ENCODE measurements at regions not wholly inside any gene's neighbourhood (a gene's known extent, or its start where the extent isn't known, plus 50 kb on each side); places are given as distances from the start of the nearest gene placed in this dataset.

GRCh38 chr3:70840106-70840870 lies 527.9 kb upstream of the MDFIC2 start:
- no peak for DNase-seq

- no peak for DNase-seq
These were observed 521.0 kb upstream of the MDFIC2 start for GRCh38 chr3:70833239-70833960.

DNA sequence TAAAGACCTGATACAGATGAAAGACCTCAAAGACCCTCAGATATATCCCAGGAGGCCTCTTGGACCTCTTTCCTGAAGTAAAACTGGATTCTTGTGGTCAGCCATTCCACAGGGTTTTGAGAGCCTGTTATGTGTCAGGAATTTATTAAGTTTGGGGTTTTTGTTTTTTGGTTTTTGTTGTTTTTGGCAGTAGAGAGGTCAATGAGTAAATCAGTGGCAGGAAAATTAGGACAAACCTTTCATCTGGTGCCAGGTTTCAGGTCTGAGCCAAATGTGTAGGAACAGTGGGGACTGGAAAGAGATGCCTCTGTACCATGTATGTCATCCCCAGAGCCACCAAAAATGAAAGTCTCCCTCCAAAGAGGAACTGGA lies 520.4 kb upstream of the MDFIC2 start:
- DNase-seq = no peak

DNA sequence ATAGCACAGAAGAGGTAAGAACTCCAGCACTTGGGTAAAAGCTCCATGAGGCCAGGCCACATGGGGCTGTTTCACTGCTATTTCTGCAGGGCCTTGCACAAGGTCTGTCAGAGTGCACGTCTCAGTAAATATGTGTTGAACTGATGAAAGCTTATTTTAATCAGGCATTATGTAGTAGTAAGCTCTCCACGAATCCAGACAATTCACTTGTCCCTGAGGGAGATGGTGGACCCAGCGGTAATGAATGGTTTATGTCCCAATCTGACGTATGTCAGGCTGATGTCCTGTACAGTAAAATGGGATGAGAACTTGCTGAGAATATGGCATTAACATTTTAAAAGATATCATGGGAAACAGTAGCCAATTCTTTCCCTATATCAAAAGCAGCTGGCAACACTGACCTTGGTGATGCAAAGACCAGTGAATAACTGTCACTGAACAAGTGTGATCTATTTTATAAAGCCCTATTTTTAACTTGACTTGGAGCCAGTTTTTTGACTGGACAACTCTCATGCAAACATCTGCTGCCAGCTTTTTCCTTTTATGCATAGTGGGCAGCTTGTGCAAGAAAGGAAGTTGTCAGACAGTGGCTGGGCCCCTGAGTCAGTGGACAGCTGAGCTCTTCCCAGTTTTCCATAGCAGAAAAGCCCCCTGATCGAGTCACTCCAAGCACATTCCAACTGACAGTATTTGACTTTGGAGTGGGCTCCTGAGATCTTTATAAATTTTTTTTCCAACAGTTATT lies 519.8 kb upstream of the MDFIC2 start:
- no peak for DNase-seq

GRCh38 chr3:70829092-70829491 lies 516.7 kb upstream of the MDFIC2 start:
- no peak for DNase-seq

DNA sequence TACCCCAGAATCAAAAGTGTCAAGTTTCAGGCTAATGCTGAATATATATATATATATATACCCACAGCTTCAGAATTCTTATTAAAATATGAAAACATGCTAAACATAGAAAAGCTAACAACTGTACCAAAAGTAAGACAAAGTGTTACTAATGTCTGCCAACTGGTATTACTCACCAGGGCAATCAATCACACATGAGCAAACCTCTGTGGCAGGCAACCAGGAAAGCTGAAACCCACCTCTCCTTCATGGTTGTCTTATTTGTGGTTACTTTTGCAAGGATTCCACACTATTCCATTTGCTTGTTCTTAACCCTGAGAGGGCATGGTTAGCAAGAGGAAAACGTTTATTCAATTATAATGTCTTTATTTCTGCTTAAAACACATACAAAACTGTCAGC lies 512.3 kb upstream of the MDFIC2 start:
- no peak for DNase-seq

GRCh38 chr3:70824078-70824477 lies 511.6 kb upstream of the MDFIC2 start:
- no peak for DNase-seq

DNA sequence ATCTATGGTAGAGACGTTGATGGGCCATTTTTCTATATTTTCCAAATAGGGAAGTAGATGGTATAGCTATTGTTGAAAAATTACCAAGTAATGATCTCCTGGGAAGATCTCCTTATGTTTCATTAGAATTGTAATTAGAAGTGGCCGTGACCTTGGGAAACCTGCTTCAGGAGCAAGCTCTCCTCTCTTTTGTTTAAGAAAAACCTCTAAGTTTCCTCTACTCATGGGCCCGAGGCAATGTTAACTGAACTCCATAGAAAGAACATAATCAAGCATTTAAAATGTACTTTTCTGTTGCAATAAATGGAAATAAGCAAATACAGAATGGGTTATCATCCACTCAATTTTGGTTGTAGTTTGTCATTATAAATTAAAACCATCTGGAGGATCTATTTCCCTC lies 511.2 kb upstream of the MDFIC2 start:
- DNase-seq = no peak

GRCh38 chr3:70822669-70823068 lies 510.2 kb upstream of the MDFIC2 start:
- DNase-seq = no peak

DNA sequence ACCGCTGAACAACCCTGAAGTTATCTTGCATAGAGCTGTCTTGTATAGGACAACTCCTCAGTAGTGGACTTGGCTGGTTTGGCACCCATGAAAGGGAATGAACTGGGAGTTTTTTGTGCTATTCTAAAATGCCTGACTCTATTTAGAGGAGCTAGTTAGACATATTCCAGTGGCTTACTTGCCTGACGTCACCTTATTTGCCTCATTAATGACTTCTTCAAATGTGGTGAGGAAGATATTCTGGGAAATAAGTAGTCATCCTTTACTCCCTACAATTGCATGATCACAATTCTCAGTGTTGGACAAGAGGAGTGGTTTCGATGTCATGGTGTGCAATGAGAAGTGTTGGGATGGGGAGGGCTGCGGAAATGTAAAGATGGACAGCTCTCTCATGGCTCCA lies 509.2 kb upstream of the MDFIC2 start:
- no peak for DNase-seq

DNA sequence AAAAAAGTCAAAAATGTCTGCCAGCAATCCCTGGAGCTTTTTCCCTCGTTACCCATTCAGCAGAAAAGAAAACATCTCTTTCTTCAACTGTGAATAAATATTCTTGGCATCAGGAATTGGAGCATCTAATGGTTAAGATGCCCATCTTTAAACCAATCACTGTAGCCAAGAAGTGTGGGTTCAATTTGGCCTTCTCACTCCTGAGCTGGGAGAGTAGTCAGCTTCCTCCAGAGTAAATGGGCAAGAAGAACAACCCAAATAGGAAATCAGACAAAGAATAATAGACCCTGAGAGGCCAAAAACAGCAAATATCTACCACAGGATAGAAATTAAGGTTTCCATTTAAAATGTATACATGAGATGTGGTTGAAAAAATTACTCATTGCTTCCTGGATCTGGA lies 508.0 kb upstream of the MDFIC2 start:
- DNase-seq = no peak

DNA sequence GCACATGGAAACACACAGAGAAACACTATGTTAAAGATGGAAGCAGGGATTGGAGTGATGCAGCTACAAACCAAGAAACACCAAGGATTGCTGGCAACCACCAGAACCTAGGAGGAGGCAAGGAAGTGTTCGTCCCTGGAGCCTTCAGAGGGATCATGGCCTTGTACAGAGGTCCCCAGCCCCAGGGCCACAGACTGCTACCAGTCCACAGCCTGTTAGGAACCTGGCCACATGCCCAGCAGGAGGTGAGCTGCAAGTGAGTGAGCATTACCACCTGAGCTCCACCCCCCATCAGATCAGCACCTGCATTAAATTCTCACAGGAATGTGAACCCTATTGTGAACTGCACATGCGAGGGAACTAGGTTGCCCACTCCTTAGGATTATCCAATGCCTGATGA lies 505.7 kb upstream of the MDFIC2 start:
- no peak for DNase-seq

GRCh38 chr3:70816346-70816745 lies 503.9 kb upstream of the MDFIC2 start:
- DNase-seq = no peak

DNA sequence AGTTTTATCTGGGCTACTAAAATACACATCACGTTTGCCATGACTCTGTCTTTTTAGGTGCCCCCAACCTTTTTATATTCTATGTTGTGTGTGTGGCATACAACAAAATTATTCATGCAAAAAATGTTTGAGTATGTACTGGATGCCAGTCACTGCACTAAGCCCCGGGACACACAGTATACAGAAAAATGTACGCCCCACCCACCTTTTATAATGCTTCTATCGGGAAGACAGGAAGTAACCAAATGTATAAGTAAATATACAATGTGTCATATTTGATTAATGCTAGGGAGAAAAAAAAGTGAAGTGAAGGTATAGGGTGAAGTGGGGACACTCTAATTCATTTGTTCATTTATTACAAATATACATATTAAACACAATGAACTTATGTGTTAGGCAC lies 503.4 kb upstream of the MDFIC2 start:
- DNase-seq = no peak

- DNase-seq = no peak
These were observed 500.9 kb upstream of the MDFIC2 start for GRCh38 chr3:70813311-70813710.

DNA sequence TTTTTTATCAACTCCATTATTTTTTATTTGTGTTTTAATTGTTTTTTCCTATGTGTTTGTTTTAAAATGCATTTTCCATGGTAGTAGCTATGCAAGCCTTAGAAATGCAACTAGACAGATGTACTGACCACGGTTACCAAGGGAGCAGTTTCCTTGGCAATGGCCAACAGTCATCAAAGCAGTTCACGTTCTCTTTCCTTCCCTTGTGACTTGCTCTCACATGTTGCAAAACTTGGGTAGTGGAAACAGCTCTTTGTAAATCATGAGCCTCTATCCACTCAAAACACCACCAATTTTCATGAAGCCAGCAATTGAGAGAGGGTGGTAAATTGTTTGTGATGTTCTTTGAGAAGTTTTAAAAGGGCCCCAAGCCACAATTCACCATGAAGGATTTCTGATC lies 499.4 kb upstream of the MDFIC2 start:
- no peak for DNase-seq

DNA sequence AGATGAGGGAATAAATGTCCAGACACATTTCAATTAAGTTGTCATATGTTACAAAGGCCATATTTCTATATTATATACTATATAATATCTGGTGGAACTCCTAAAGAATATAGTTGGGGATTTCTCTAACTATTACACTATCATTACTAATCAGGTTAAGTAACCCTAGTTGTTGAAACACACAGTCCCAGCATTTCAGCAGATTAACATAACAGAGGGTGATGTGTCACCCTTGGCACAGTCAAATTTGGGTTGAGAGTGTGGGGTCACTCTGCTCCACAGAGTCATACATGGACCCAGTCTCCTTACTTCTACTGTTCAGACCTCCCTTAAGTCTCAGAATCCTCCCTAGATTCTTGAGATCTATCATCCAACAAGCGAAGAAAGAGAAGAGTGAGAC lies 496.4 kb upstream of the MDFIC2 start:
- no peak for DNase-seq

- no peak for DNase-seq
These were observed 494.1 kb upstream of the MDFIC2 start for GRCh38 chr3:70806556-70806955.

DNA sequence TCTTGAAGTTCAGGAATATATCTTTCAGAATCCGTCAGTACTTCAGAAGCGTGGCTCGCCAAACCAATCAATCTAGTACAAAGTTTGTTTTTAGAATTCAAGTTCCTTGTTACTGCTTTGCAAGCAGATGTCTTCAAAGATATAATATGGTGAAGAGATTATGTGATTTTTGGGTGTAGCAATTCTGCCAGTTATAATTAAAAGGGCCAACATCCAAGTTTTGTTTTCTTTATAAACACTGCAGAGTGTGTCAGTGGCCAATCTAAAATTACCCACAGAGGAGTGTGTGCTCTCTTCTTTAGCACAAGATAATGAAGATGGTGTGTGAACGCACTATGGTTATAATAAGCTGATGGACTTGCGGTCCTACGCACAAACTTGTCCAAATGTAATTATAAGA lies 493.6 kb upstream of the MDFIC2 start:
- DNase-seq = no peak

DNA sequence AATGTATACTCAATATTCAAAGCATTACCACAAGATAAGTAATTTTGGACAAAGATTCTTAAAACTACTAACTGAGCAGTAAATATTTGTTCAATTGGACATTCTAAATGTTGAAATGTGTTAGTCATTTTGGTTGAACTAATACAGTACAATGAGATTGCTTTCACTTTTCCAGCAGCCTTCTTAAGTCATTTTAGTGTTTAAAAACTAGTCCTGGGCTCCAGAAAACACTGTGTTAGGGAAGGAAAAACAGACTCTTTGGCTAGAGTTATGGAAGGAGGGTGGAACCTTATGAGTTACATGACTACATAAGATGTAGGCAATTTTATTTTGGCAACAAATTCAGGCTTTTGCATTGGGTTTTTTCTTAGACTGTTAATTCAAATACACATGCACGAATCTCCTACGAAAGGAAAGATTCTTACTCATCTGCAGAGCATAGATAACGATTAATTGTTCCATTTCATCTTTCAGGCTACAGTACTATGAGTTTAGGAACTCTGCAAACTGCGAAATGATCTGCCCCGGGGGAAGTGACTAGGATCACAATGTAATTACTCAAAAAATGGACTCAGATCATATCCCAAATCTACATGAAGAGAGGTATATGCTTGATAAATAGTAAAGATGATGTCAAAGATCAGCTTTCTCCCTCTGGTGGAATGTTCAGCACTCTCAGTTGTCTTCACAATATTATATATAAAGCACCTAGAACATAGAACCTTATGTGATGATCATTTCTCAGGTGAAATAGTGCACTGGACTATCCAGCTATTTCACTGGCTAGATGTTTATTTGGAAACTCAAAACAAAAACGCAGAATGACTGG lies 492.8 kb upstream of the MDFIC2 start:
- DNase-seq = no peak

- no peak for DNase-seq
These were observed 491.5 kb upstream of the MDFIC2 start for GRCh38 chr3:70803891-70804290.

DNA sequence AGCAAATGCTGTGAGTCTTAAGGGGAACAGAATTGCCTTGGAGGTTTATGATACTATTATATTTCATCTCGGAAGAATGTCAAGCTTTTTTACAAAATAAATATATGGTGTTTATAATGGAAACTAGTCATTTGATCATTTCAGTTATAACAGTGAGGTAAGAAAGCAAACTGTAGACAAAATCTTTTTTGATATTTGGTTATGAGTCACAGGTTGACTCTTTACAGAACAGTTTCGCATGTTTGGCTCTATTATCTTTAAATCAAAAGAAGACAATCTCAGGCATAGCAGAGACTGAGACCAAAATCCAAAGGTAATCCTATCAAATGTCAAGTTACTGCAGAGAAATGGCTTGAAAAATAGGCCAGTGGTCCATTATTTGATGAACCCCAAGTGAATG lies 490.9 kb upstream of the MDFIC2 start:
- DNase-seq = no peak

DNA sequence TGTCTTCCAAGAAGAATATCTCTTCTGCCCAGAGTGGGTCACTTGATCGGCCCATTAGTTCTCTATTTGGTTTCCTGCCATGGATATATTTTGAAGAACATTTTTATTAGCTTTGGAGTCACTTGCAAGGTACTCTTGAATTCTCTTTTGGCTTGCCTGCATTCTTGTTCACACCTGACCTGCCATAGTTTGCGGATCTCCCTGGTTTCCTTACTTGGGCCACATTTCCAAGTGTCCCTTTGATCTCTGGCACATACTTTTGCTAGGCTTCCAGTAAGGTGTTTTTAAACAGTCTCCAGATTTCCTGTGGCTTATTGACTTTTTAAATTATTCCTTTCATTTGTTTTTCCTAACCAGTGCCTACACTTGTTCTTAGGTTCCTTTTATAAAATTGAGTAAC lies 488.5 kb upstream of the MDFIC2 start:
- DNase-seq = no peak

Measured in activated T-cell treated with anti-CD3 and anti-CD28 coated beads, Interleukin-2, amount 50 U/mL, for 48 hours (primary cell).